GM19240 (cell line): ENCODE measurements at regions not wholly inside any gene's neighbourhood (a gene's known extent, or its start where the extent isn't known, plus 50 kb on each side); places are given as distances from the start of the nearest gene placed in this dataset.

Experiments
- DNase-seq: peaks from one replicate; pipeline ENCODE4 v3.0.0; 2011; ENCODE audit warnings: low spot score; ENCODE audit not compliant: insufficient read length

DNA sequence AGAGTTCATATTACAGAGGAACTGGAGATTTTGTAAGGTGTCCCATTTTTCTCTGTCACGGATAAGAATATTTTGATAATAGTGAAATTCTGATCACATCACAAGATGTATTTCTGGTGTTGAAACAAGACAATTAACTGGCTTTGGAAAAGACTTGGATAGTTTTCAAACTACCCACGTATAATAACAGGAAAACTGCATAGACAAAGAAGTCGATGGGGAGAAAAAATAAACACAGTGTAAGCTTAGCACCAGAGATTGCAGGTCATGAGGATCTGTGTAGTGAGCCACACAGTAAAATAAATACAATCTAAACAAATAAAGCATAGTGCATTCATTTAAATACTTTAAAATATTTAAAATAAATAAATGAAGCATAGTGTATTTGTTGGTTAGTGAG, 452.3 kb upstream of the ADAMTS5 start:
- no peak for DNase-seq

DNA sequence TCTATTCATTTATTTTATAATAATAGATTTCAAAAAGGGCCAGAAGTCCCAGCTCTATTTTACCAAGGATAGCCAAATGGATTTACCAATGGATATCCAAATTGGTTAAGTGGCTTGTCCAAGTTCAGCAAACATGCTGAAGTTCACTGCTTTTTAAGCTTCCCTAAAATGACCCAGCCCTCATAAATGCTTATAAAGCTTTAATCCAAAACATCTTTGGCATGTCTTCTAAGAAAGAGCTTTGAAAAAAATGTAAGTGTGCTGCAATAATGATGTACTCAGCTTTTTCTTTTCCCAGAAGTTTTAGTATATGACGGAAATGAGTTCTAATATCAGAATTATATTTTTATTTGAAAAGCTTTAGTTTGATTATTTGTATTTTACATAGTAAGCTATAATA, 451.5 kb upstream of the ADAMTS5 start:
- no peak for DNase-seq

GRCh38 chr21:27412530-27412929, 445.6 kb upstream of the ADAMTS5 start:
- no peak for DNase-seq

- no peak for DNase-seq
Measured at GRCh38 chr21:27408826-27409225, 441.9 kb upstream of the ADAMTS5 start.

DNA sequence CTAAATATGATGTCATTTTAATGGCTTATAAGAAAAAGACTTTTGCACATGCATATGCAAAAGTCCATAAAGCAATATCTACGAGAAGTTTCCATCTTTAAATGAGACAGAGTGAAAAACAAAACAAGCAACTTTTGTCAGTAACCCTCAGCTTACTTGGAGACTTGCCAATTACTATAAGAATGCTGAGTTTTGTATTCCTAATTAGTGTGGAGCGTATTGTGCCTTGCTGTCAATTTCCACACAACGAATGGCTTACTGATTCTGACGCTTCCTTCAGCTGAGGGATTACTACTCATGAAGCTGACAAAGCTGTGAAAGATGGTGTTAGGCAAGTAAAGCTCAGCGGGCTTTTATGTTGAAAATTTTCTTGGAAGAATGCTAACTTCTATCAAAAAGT, 440.4 kb upstream of the ADAMTS5 start:
- DNase-seq = no peak

GRCh38 chr21:27406300-27407009, 439.6 kb upstream of the ADAMTS5 start:
- no peak for DNase-seq

- DNase-seq = no peak
Measured at GRCh38 chr21:27403011-27403410, 436.1 kb upstream of the ADAMTS5 start.

DNA sequence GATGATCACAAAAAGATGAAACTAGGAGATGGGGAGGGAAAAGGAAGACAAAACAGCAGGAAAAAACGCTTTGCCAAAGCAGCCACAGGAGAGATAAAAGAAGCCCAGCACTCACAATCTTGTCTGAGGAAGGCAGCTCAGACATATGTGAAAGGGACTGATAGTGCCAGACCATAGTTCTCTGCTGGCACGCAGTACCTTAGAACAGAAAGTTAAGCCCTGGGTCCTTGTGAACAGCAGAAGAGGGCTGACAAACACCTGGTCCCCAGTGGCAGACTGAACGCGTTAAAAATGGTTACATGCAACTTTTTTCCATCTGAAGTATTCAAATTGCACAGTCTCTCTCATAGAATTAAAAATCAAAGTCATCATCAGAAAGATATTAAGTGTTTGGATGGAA, 433.2 kb upstream of the ADAMTS5 start:
- no peak for DNase-seq

DNA sequence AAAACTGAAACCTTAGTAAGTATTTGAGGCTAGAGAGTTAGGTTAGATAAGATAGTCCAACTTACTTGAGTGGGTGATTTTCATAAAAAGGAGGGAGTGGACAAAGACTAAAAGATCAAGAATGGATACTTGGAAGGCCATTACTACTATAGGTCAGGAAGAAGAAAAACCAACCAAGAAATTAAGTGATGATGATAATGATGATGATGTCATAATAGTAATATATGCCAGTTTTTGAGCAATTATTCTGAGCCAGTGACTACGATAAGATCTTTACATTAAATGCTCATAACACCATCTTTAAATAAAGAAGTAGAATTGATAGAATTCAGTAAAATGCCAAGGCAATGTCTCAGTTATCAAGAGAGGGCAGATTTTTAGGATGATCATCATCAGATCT, 430.7 kb upstream of the ADAMTS5 start:
- DNase-seq = no peak

DNA sequence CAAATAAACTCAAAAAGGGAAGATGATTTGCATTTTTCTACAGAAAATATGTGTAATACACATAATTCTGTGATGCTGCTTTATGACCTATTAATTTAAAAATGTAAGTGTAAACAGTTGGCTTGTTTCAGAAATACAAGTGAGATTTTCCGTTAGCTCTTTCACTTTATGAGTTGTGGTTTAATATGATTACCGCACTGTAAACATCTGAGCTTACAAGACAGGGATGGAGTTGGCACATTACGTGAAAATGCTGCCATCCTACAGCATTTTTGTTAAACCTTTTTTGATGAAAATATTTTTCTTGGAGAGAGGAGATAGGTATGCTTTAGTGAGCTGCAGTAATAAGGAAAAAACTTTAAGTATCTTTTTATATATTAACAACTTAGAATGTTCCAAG, 426.8 kb upstream of the ADAMTS5 start:
- DNase-seq = no peak

- no peak for DNase-seq
Measured at GRCh38 chr21:27391990-27392389, 425.1 kb upstream of the ADAMTS5 start.

GRCh38 chr21:27390384-27390783, 423.5 kb upstream of the ADAMTS5 start:
- no peak for DNase-seq

- DNase-seq = no peak
Measured at GRCh38 chr21:27388825-27389224, 421.9 kb upstream of the ADAMTS5 start.

DNA sequence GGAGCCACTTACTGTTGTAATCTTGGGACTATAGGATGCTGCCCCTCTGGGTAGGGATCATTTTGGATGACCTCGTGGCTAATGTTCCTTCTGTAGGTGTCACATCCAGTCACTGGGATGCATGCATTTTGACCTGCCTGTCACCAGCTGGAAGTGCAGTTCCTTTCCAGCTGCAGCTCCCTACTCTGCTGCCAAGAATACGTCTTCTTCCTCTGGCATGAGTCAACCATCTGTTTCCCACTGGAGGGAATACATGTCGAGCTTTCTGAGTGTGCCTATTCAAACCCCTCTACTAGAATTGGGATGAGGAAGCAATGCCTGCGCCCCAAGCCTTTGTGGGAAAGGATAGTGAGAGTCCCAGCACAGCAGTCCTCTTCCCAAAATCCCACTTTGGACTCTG, 415.5 kb upstream of the ADAMTS5 start:
- no peak for DNase-seq

DNA sequence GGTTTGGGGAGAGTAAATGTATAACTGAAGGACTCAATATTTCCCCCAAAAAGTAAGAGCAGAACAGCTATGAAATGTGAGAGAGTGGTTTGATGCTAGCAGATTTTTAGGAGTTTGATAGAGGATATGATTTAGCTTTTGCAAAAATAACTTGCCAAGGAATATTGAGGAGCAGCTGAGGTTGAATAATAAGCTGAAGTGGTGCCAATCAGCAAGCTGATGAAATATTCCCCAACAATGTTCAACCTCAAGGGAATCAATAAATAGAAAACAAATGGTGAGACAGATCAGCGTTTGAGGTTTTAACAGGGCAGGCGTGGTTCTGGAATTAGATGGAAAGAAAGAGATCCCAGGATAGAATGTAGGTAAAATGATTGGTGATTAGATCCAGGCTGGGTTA, 413.4 kb upstream of the ADAMTS5 start:
- no peak for DNase-seq

GRCh38 chr21:27379354-27379753, 412.5 kb upstream of the ADAMTS5 start:
- no peak for DNase-seq

- no peak for DNase-seq
Measured at GRCh38 chr21:27372381-27372780, 405.5 kb upstream of the ADAMTS5 start.

DNA sequence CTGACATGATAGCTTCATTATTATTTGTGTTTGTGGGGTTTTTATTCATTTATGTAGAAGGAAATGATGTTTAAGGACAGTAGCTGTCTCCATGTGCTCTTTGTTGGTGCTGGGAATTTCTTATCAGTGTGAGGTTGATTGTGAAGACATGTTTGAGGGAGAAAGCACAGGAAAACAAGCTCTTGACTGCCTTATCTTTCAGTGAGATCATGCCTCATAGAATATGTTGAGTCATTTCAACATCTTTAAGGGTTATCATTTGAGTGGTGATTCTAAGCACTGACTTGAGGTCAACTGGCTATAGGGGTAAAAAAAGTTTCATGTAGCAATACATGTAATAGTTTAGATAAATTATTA, 405.1 kb upstream of the ADAMTS5 start:
- no peak for DNase-seq

DNA sequence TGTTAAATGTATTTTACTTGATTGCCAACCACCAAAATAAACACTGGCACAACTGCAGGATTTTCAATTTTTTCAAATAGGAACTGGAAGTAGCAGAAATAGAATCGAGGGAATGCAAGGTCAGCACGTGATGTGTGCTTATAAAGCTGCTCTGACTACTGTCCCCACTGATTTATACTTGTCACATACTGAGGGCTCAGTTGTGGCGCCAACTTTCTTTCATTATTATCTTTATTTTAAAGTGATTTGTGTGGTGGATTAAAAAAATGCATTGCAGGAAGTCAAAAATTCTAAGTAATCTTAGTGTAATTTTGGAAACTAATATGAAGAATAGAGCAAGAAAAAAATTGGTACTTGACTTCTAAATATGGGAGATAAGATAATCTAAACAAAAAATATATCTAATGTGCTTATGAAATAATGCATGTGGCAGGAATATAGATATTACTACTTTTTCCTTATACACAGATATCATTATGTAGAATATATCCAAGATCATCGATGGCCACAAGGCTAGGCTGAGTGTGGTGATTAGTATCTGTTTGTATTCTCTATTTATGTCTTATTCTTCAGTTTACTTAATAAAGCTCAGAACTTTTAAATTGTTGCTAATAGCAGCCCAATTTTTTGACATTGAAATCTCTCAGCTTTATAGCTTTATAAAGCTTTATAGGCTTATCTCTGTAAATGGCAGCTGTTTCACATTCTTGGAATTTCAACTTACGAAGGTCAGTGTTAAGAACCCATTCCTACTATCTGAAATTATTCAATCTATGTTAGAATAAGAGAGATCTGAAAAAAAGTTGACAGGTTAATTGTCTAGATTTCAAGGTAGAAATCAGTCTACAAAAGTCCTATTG, 404.5 kb upstream of the ADAMTS5 start:
- DNase-seq = no peak

- no peak for DNase-seq
Measured at GRCh38 chr21:27369978-27370571, 403.2 kb upstream of the ADAMTS5 start.

DNA sequence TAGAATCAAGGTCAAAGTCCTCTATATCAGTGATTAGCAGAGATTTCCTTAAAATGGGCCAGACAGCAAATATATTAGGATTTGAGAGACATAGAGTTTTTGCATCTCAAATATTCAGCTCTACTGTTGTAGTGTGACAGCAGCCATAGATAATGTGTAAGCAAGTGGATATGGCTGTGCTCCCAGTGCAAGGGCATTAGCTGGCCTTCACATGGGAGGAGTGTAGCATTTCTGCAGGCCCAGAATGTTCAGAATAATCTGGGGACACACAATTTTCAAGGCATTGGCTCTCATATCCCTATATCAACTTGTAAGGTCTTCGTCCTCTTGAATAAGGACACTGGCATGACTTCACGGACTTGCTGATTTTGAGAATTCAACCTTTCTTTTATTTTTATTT, 402.3 kb upstream of the ADAMTS5 start:
- no peak for DNase-seq

DNA sequence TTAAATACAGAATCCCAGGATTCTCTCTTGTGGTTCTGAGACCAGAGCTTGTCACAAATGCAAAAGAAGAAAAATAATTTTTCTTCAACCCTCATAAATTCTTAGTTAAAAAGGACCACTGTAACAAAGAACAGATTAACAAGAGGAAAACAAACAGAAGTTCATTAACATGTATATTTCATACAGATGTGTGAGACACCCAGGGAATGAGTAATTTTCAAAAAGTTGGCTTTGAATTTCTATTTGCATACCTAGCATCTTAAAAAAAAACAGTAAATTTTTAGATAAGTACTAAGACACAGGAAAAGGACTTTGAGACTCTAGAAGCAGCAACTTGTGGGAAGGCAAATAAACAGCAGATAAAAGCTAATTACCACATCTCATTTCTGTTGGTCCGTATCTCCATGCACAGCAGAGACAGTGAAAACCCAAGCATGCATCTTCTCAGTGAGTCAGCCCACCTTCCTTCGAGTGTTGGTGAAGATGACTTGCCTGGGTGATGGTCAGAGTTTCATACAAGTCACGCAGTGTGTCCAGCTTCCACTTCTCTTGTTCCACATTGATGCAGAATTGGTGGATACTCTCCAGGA, 399.9 kb upstream of the ADAMTS5 start:
- DNase-seq = no peak
